H9 (cell line): ENCODE measurements at regions not wholly inside any gene's neighbourhood (a gene's known extent, or its start where the extent isn't known, plus 50 kb on each side); places are given as distances from the start of the nearest gene placed in this dataset.

Experiments used
- DNase-seq: peaks from one replicate; pipeline ENCODE4 v3.0.0-alpha.2; 2017
- H2AFZ ChIP-seq: one replicate; pipeline ENCODE4 v1.6.1; 2013; ENCODE audit warnings: mild to moderate bottlenecking, low read length, control low read depth, moderate library complexity
- H2AK5ac ChIP-seq: 2 replicates; pipeline ENCODE4 v1.6.1; 2013; ENCODE audit warnings: low read length, control low read depth, mixed read lengths; ENCODE audit not compliant: insufficient read length
- H2BK120ac ChIP-seq: one replicate; pipeline ENCODE4 v1.6.1; 2013; ENCODE audit warnings: low read depth, mild to moderate bottlenecking, low read length, control low read depth, inconsistent platforms; ENCODE audit not compliant: poor library complexity, severe bottlenecking
- H2BK12ac ChIP-seq: 2 replicates; pipeline ENCODE4 v1.6.1; 2013; ENCODE audit warnings: low read length, control low read depth, mixed read lengths, low read depth; ENCODE audit not compliant: insufficient read length
- H2BK15ac ChIP-seq: 2 replicates; pipeline ENCODE4 v1.6.1; 2013; ENCODE audit warnings: low read depth, low read length, control low read depth
- H2BK20ac ChIP-seq: one replicate; pipeline ENCODE4 v1.6.1; 2013; ENCODE audit warnings: low read depth, mild to moderate bottlenecking, low read length, control low read depth, inconsistent platforms; ENCODE audit not compliant: poor library complexity, severe bottlenecking
- H2BK5ac ChIP-seq: 2 replicates; pipeline ENCODE4 v1.6.1; 2013; ENCODE audit warnings: low read length, control low read depth, mixed read lengths; ENCODE audit not compliant: insufficient read length
- H3K14ac ChIP-seq: 2 replicates; pipeline ENCODE4 v1.6.1; 2013; ENCODE audit warnings: low read length, control low read depth; ENCODE audit not compliant: insufficient read depth
- H3K18ac ChIP-seq: 2 replicates; pipeline ENCODE4 v1.6.1; 2013; ENCODE audit warnings: low read depth, mild to moderate bottlenecking, mixed read lengths, low read length, control low read depth; ENCODE audit not compliant: insufficient read length
- H3K23ac ChIP-seq: 2 replicates; pipeline ENCODE4 v1.6.1; 2013; ENCODE audit warnings: low read length, control low read depth, mixed read lengths, low read depth; ENCODE audit not compliant: insufficient read length
- H3K23me2 ChIP-seq: 2 replicates; pipeline ENCODE4 v1.6.1; 2013; ENCODE audit warnings: low read depth, mild to moderate bottlenecking, mixed read lengths, low read length, control low read depth; ENCODE audit not compliant: insufficient read length, poor library complexity, severe bottlenecking
- H3K27ac ChIP-seq: 2 replicates; pipeline ENCODE4 v1.5.1; 2013; ENCODE audit warnings: low read length, control low read depth, mixed read lengths, low read depth; ENCODE audit not compliant: insufficient read length
- H3K27me3 ChIP-seq: 2 replicates; pipeline ENCODE4 v1.6.1; 2013; ENCODE audit warnings: low read length, control low read depth, inconsistent platforms; ENCODE audit not compliant: insufficient read depth
- H3K4ac ChIP-seq: 2 replicates; pipeline ENCODE4 v1.6.1; 2013; ENCODE audit warnings: low read depth, mild to moderate bottlenecking, control low read depth, inconsistent platforms, low read length, moderate library complexity
- H3K4me1 ChIP-seq: 2 replicates; pipeline ENCODE4 v1.6.1; 2013; ENCODE audit warnings: low read length, control low read depth, inconsistent platforms; ENCODE audit not compliant: insufficient read depth
- H3K4me2 ChIP-seq: 2 replicates; pipeline ENCODE4 v1.6.1; 2013; ENCODE audit warnings: low read length, control low read depth, mixed read lengths; ENCODE audit not compliant: insufficient read length, insufficient read depth
- H3K56ac ChIP-seq: 2 replicates; pipeline ENCODE4 v1.6.1; 2013; ENCODE audit warnings: low read depth, mild to moderate bottlenecking, mixed read lengths, low read length, control low read depth; ENCODE audit not compliant: insufficient read length
- H3K79me1 ChIP-seq: 2 replicates; pipeline ENCODE4 v1.6.1; 2013; ENCODE audit warnings: low read depth, mild to moderate bottlenecking, moderate library complexity, low read length, control low read depth, inconsistent platforms; ENCODE audit not compliant: insufficient read depth, poor library complexity, severe bottlenecking
- H3K79me2 ChIP-seq: 2 replicates; pipeline ENCODE4 v1.6.1; 2013; ENCODE audit warnings: low read length, control low read depth, inconsistent platforms; ENCODE audit not compliant: insufficient read depth
- H3K9ac ChIP-seq: 2 replicates; pipeline ENCODE4 v1.6.1; 2013; ENCODE audit warnings: low read length, control low read depth, mixed read lengths; ENCODE audit not compliant: insufficient read length; ENCODE audit errors: extremely low read depth
- H3K9me3 ChIP-seq: one replicate; pipeline ENCODE4 v1.6.1; 2013; ENCODE audit warnings: low read depth, low read length, inconsistent platforms; ENCODE audit not compliant: control insufficient read depth
- H3T11ph ChIP-seq: one replicate; pipeline ENCODE4 v1.6.1; 2013; ENCODE audit warnings: mild to moderate bottlenecking, low read length, control low read depth, inconsistent platforms
- H4K20me1 ChIP-seq: one replicate; pipeline ENCODE4 v1.6.1; 2013; ENCODE audit not compliant: control insufficient read depth, insufficient read length, insufficient read depth
- H4K5ac ChIP-seq: 2 replicates; pipeline ENCODE4 v1.6.1; 2013; ENCODE audit warnings: low read depth, mild to moderate bottlenecking, mixed read lengths, low read length, control low read depth; ENCODE audit not compliant: insufficient read length
- H4K8ac ChIP-seq: replicated peaks from 2 replicates; pipeline ENCODE4 v1.6.1; 2013; ENCODE audit warnings: low read length, control low read depth, mixed read lengths, low read depth; ENCODE audit not compliant: insufficient read length
- H4K91ac ChIP-seq: 2 replicates; pipeline ENCODE4 v1.6.1; 2013; ENCODE audit warnings: low read depth, mild to moderate bottlenecking, moderate library complexity, mixed read lengths, low read length, control low read depth; ENCODE audit not compliant: insufficient read length
- H3K27ac Mint-ChIP-seq, 3 experiments: 2 replicates in 2 of 3; 3 replicates in 1 of 3; pipeline ENCODE4 v1.8.0; 2020 to 2021; ENCODE audit warnings: mixed read lengths in 3 of 3, mild to moderate bottlenecking in 1 of 3, moderate library complexity in 1 of 3
- H3K27me3 Mint-ChIP-seq: 2 replicates; pipeline ENCODE4 v1.8.0; 2021; ENCODE audit warnings: low read depth, mild to moderate bottlenecking, moderate library complexity, mixed read lengths
- H3K36me3 Mint-ChIP-seq, 3 experiments: 2 replicates in 2 of 3; 3 replicates in 1 of 3; pipeline ENCODE4 v1.8.0; 2020 to 2021; ENCODE audit warnings: low read depth in 3 of 3, mixed read lengths in 3 of 3; ENCODE audit not compliant: insufficient read depth in 1 of 3
- H3K4me1 Mint-ChIP-seq, 2 experiments: 2 replicates each; pipeline ENCODE4 v1.8.0; 2020; ENCODE audit warnings: mixed read lengths in 2 of 2
- H3K4me3 Mint-ChIP-seq, 2 experiments: 2 replicates in 1 of 2; 3 replicates in 1 of 2; pipeline ENCODE4 v1.8.0; 2020 to 2021; ENCODE audit warnings: mild to moderate bottlenecking in 2 of 2, mixed read lengths in 2 of 2, moderate library complexity in 1 of 2
- H3K9me3 Mint-ChIP-seq, 2 experiments: 2 replicates in 1 of 2; 3 replicates in 1 of 2; pipeline ENCODE4 v1.8.0; 2020; ENCODE audit warnings: mild to moderate bottlenecking in 2 of 2, mixed read lengths in 2 of 2, moderate library complexity in 1 of 2
- WGBS: extraction: QIAGEN DNeasy Blood & Tissue Kit; methylation state at CpG from one replicate; pipeline ENCODE4 v1.1.7; 2013; ENCODE audit warnings: missing lambda C conversion rate, low lambda C conversion rate, mixed read lengths; ENCODE audit not compliant: insufficient read length; ENCODE audit errors: extremely low coverage; 5-methylcytosine and 5-hydroxymethylcytosine counted together
- TF ChIP-seq, protein P1 (sequence below): fragments of 200-600 bp; sonication (generic); conservative IDR thresholded peaks from 3 replicates; pipeline ENCODE4 v1.8.0; 2021; ENCODE audit warnings: antibody characterized with exemption, mild to moderate bottlenecking

DNA sequence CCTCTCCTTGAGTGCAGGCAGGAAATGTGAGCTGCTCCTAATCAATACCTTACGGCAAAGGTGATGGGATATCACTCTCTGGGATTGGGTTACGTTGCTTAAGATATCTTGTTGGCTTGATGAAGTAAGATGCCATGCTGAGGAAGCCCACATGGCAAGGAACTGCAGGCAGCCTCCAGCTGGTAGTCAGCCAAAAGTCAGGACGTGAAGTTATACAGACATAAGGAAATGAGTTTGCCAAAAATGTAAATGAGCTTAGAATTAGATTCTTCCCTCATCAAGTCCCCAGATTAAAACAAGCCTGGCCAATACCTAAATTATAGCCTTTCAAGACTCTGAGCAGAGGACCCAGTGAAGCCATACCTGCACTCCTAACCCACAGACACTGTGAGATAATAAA is 155.0 kb downstream of the QDPR start:
- Histone ChIP-seq H4K5ac (no peak overlapping the region), H3K56ac (no peak overlapping the region), H3K23ac (no peak overlapping the region), H4K8ac (no peak overlapping the region), H3K18ac (no peak overlapping the region), H3K4ac (no peak overlapping the region), H2BK15ac (no peak overlapping the region), H3K79me1 (no peaks in the 10 kb centered on the region), H3K9me3 (no peaks in the 10 kb centered on the region), H3K4me2 (no peak overlapping the region), H3K4me1 (no peaks in the 10 kb centered on the region), H3K23me2 (no peaks in the 10 kb centered on the region), H3K27ac (no peak overlapping the region), H4K20me1 (no peaks in the 10 kb centered on the region), H2BK12ac (no peak overlapping the region), H2BK5ac (no peak overlapping the region), H2BK120ac (no peak overlapping the region), H4K91ac (no peak overlapping the region), H3K9ac (no peak overlapping the region), H3T11ph (no peak overlapping the region), H2AK5ac (no peak overlapping the region), H3K27me3 (no peaks in the 10 kb centered on the region), H3K14ac (no peak overlapping the region), H2BK20ac (no peak overlapping the region), H2AFZ (no peak overlapping the region), H3K79me2 (no peaks in the 10 kb centered on the region)
- Mint-ChIP-seq H3K4me1 (no peaks in the 10 kb centered on the region), H3K9me3 (peaks cover 6 to 10% of the 10 kb centered on the region in 2 experiments; a peak in 4 of 5 replicates), H3K27ac (no peak overlapping the region), H3K36me3 (peaks cover 0 to 9% (median 3%) of the 10 kb centered on the region in 3 experiments; a peak in 3 of 7 replicates), H3K27me3 (no peaks in the 10 kb centered on the region; the same call in 1 of the 2 replicates), H3K4me3 (no peak overlapping the region)
- DNase-seq, result no peak
- no CpG with 5 or more reads among the region's 3 CpGs for whole genome bisulfite sequencing
- TF ChIP-seq, protein P1, sequence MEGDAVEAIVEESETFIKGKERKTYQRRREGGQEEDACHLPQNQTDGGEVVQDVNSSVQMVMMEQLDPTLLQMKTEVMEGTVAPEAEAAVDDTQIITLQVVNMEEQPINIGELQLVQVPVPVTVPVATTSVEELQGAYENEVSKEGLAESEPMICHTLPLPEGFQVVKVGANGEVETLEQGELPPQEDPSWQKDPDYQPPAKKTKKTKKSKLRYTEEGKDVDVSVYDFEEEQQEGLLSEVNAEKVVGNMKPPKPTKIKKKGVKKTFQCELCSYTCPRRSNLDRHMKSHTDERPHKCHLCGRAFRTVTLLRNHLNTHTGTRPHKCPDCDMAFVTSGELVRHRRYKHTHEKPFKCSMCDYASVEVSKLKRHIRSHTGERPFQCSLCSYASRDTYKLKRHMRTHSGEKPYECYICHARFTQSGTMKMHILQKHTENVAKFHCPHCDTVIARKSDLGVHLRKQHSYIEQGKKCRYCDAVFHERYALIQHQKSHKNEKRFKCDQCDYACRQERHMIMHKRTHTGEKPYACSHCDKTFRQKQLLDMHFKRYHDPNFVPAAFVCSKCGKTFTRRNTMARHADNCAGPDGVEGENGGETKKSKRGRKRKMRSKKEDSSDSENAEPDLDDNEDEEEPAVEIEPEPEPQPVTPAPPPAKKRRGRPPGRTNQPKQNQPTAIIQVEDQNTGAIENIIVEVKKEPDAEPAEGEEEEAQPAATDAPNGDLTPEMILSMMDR, result no peak
